ENCODE measurements at regions not wholly inside any gene's neighbourhood (a gene's known extent, or its start where the extent isn't known, plus 50 kb on each side); places are given as distances from the start of the nearest gene placed in this dataset.

GRCh38 chr13:97057176-97057575, 62.9 kb upstream of the OXGR1 start:
- Mint-ChIP-seq H3K4me1 (no peaks in the 10 kb centered on the region), H3K27ac (no peak overlapping the region), H3K27me3 (peaks cover 7% of the 10 kb centered on the region), H3K36me3 (ENCODE audit: low read depth) (no peaks in the 10 kb centered on the region), H3K4me3 (no peak overlapping the region), H3K9me3 (no peaks in the 10 kb centered on the region)
- CTCF ChIA-PET: no interaction called here
- POLR2A ChIA-PET: no interaction called here
- no peak for TF ChIP-seq CTCF (IDR thresholded peaks at IDR 0.05)
- no peak for ATAC-seq (ENCODE audit: low read depth)
- intact Hi-C loops (cut with micrococcal nuclease): no loop called here
- no peak for DNase-seq

GRCh38 chr13:97058391-97058790, 64.1 kb upstream of the OXGR1 start:
- DNase-seq (no peak), ATAC-seq (ENCODE audit: low read depth) (no peak)
- no peaks in the 10 kb centered on the region for H3K9me3 Mint-ChIP-seq
- H3K4me3 Mint-ChIP-seq: no peak overlapping the region
- ChIA-PET CTCF (no interaction called here), POLR2A (no interaction called here)
- no peak overlapping the region for H3K27ac Mint-ChIP-seq
- intact Hi-C loops (cut with micrococcal nuclease): no loop called here
- no peak for TF ChIP-seq CTCF (IDR thresholded peaks at IDR 0.05)
- no peaks in the 10 kb centered on the region for H3K4me1 Mint-ChIP-seq
- H3K27me3 Mint-ChIP-seq: peaks cover 7% of the 10 kb centered on the region
- no peaks in the 10 kb centered on the region for H3K36me3 Mint-ChIP-seq (ENCODE audit: low read depth)

- Mint-ChIP-seq H3K36me3 (ENCODE audit: low read depth) (no peaks in the 10 kb centered on the region), H3K27ac (no peak overlapping the region), H3K4me3 (no peak overlapping the region), H3K4me1 (no peaks in the 10 kb centered on the region), H3K9me3 (no peaks in the 10 kb centered on the region), H3K27me3 (peaks cover 8% of the 10 kb centered on the region)
- TF ChIP-seq CTCF (IDR thresholded peaks at IDR 0.05): no peak
- intact Hi-C loops (cut with micrococcal nuclease): no loop called here
- POLR2A ChIA-PET: no interaction called here
- CTCF ChIA-PET: no interaction called here
- DNase-seq (no peak), ATAC-seq (ENCODE audit: low read depth) (no peak)
Observed at GRCh38 chr13:97058926-97059325, 64.7 kb upstream of the OXGR1 start.

GRCh38 chr13:97067017-97067895, 73.0 kb upstream of the OXGR1 start:
- H3K27me3 Mint-ChIP-seq: peaks cover 8% of the 10 kb centered on the region
- H3K9me3 Mint-ChIP-seq: no peaks in the 10 kb centered on the region
- H3K4me1 Mint-ChIP-seq: no peaks in the 10 kb centered on the region
- no peak for TF ChIP-seq CTCF (IDR thresholded peaks at IDR 0.05)
- no peak for DNase-seq
- H3K36me3 Mint-ChIP-seq (ENCODE audit: low read depth): no peaks in the 10 kb centered on the region
- no peak overlapping the region for H3K27ac Mint-ChIP-seq
- no peak for ATAC-seq (ENCODE audit: low read depth)
- CTCF ChIA-PET: no interaction called here
- intact Hi-C loops (cut with micrococcal nuclease): no loop called here
- H3K4me3 Mint-ChIP-seq: no peak overlapping the region
- POLR2A ChIA-PET: no interaction called here

GRCh38 chr13:97068151-97068550, 73.9 kb upstream of the OXGR1 start:
- Mint-ChIP-seq H3K9me3 (no peaks in the 10 kb centered on the region), H3K27ac (no peak overlapping the region), H3K4me1 (no peaks in the 10 kb centered on the region), H3K36me3 (ENCODE audit: low read depth) (no peaks in the 10 kb centered on the region), H3K27me3 (peaks cover 8% of the 10 kb centered on the region), H3K4me3 (no peak overlapping the region)
- ChIA-PET POLR2A (no interaction called here), CTCF (no interaction called here)
- ATAC-seq (ENCODE audit: low read depth): no peak
- intact Hi-C loops (cut with micrococcal nuclease): no loop called here
- no peak for DNase-seq
- no peak for TF ChIP-seq CTCF (IDR thresholded peaks at IDR 0.05)

Measured in activated B cell treated with CpG ODN at 0.5 μM for 24 hours (primary cell).